GM12865 (cell line): ENCODE measurements at regions not wholly inside any gene's neighbourhood (a gene's known extent, or its start where the extent isn't known, plus 50 kb on each side); places are given as distances from the start of the nearest gene placed in this dataset.

Experiments used
- DNase-seq: peaks from one replicate; pipeline ENCODE4 v3.0.0; 2010; ENCODE audit warnings: low read depth
- H3K4me3 ChIP-seq: 2 replicates; pipeline ENCODE4 v1.5.1; 2011; ENCODE audit warnings: mild to moderate bottlenecking, low read depth, low read length, control low read depth
- TF ChIP-seq, protein P1 (sequence below): IDR thresholded peaks from 2 replicates; pipeline ENCODE4 v1.5.1; 2011; ENCODE audit warnings: low read length, control low read depth, low read depth, inconsistent platforms; ENCODE audit not compliant: insufficient read depth; ENCODE audit errors: missing control alignments

DNA sequence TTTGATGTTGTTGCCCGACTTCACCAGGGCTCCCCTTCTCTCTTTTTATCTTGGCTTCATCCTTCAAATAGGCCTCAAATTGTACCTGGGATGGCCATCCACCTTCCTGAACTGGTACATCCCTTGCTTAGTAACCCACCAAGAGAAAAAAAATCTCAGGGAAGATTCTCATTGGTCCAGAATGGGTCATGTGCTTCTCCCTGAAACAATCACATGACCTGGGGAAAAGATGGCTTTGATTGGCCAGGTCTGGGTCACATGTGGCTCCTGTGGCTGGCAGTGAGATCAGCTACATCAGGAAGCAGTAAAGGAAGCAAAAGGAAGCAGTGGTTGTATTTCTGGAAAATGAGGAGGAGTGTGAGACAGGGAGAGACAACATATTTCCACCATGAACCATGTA, 540.2 kb downstream of the MIAT start:
- no peak overlapping the region for H3K4me3 ChIP-seq
- TF ChIP-seq, protein P1, sequence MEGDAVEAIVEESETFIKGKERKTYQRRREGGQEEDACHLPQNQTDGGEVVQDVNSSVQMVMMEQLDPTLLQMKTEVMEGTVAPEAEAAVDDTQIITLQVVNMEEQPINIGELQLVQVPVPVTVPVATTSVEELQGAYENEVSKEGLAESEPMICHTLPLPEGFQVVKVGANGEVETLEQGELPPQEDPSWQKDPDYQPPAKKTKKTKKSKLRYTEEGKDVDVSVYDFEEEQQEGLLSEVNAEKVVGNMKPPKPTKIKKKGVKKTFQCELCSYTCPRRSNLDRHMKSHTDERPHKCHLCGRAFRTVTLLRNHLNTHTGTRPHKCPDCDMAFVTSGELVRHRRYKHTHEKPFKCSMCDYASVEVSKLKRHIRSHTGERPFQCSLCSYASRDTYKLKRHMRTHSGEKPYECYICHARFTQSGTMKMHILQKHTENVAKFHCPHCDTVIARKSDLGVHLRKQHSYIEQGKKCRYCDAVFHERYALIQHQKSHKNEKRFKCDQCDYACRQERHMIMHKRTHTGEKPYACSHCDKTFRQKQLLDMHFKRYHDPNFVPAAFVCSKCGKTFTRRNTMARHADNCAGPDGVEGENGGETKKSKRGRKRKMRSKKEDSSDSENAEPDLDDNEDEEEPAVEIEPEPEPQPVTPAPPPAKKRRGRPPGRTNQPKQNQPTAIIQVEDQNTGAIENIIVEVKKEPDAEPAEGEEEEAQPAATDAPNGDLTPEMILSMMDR, result no peak
- no peak for DNase-seq

DNA sequence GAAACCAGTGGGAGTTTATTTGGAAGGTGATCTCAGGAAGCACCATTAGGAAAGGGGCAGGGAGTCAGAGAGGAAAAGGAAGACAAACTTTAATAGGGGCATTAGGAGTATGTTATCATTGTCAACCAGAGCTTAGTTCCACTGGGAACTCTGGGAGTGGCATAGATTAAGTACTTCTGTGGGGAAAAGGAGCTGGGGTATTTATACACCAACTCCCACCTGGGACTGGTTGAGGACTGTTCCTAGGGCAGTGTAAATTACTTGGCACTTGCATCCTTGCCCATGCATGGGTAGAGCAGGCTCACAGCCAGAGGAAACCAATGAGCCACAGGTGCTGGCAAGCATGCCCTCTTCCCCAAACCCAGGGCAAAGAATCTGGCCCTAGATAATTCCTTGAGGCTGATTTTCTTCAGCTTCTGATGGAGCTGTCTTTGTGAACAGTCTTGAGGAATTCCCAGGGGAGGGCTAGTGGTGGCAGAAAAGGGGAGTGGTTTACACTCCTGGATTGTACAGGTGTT, 541.2 kb downstream of the MIAT start:
- no peak for DNase-seq
- TF ChIP-seq, protein P1, result no peak
- no peak overlapping the region for H3K4me3 ChIP-seq

DNA sequence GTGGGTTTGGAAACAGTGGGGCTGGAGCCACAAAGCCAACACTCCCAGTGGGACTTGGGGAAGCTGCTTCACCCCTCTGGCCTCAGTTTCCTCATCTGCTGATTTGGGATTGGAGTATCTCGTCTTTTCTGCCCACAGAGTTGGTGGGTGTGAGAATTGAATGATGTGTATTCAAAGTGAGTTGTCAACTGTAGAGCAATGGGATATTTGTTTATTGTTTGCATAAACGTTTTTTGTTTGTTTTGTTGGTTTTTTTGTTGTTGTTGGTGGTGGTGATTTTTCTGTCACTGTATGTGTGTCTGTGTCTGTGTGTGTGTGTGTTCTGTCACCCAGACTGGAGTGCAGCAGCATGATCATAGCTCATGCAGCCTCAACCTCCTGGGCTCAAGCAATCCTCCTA, 542.0 kb downstream of the MIAT start:
- TF ChIP-seq, protein P1, result no peak
- no peak for DNase-seq
- H3K4me3 ChIP-seq, result no peak overlapping the region

GRCh38 chr22:27201276-27201675, 543.9 kb downstream of the MIAT start:
- no peak overlapping the region for H3K4me3 ChIP-seq
- DNase-seq, result no peak
- TF ChIP-seq, protein P1, result no peak

DNA sequence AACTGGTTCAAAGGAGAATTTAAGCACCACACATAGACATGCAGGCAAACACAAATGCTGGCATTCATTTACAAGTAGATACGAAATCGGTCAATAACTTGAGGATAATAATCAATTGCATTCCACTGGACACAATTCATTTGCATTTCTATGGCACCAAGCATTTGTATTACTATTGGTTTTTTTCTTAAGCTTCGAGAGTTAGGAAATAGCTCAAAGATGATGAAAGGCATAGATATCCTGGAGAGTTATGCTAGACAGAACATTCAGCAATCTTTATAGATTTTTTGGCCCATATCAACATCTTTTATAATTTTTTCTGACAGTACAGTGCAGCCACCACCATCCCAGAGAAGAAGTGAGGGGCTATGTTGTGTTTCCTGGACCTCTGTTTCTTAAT, 544.4 kb downstream of the MIAT start:
- DNase-seq, result no peak
- no peak overlapping the region for H3K4me3 ChIP-seq
- TF ChIP-seq, protein P1, result no peak

DNA sequence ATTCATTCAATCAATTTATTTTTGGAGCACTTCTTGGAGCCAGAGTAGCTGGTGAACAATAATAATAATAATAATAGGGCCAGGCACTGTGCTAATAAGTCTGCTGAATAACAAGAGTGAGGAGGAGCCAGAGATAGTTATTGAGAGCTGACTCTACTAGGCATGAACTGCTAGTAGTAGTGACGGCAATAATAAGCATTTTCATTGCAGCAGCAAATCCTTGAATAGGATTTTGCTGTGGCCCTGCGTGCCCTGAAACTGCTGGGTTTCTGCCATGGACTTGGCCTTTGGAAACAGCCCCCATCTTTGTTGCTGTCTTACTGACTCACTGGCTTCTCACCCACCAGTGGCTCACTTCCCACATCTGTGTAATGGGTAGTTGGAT, 545.9 kb downstream of the MIAT start:
- TF ChIP-seq, protein P1, result no peak
- H3K4me3 ChIP-seq, result no peak overlapping the region
- no peak for DNase-seq

- no peak for DNase-seq
- TF ChIP-seq, protein P1, result no peak
- no peak overlapping the region for H3K4me3 ChIP-seq
Measured at GRCh38 chr22:27204280-27204679, 546.9 kb downstream of the MIAT start.
